H9 (cell line): ENCODE measurements at regions not wholly inside any gene's neighbourhood (a gene's known extent, or its start where the extent isn't known, plus 50 kb on each side); places are given as distances from the start of the nearest gene placed in this dataset.

Source experiments
- DNase-seq: peaks from one replicate; pipeline ENCODE4 v3.0.0-alpha.2; 2017
- H2AFZ ChIP-seq: one replicate; pipeline ENCODE4 v1.6.1; 2013; ENCODE audit warnings: mild to moderate bottlenecking, low read length, control low read depth, moderate library complexity
- H2AK5ac ChIP-seq: 2 replicates; pipeline ENCODE4 v1.6.1; 2013; ENCODE audit warnings: low read length, control low read depth, mixed read lengths; ENCODE audit not compliant: insufficient read length
- H2BK120ac ChIP-seq: one replicate; pipeline ENCODE4 v1.6.1; 2013; ENCODE audit warnings: low read depth, mild to moderate bottlenecking, low read length, control low read depth, inconsistent platforms; ENCODE audit not compliant: poor library complexity, severe bottlenecking
- H2BK12ac ChIP-seq: 2 replicates; pipeline ENCODE4 v1.6.1; 2013; ENCODE audit warnings: low read length, control low read depth, mixed read lengths, low read depth; ENCODE audit not compliant: insufficient read length
- H2BK15ac ChIP-seq: 2 replicates; pipeline ENCODE4 v1.6.1; 2013; ENCODE audit warnings: low read depth, low read length, control low read depth
- H2BK20ac ChIP-seq: one replicate; pipeline ENCODE4 v1.6.1; 2013; ENCODE audit warnings: low read depth, mild to moderate bottlenecking, low read length, control low read depth, inconsistent platforms; ENCODE audit not compliant: poor library complexity, severe bottlenecking
- H2BK5ac ChIP-seq: 2 replicates; pipeline ENCODE4 v1.6.1; 2013; ENCODE audit warnings: low read length, control low read depth, mixed read lengths; ENCODE audit not compliant: insufficient read length
- H3K14ac ChIP-seq: 2 replicates; pipeline ENCODE4 v1.6.1; 2013; ENCODE audit warnings: low read length, control low read depth; ENCODE audit not compliant: insufficient read depth
- H3K18ac ChIP-seq: 2 replicates; pipeline ENCODE4 v1.6.1; 2013; ENCODE audit warnings: low read depth, mild to moderate bottlenecking, mixed read lengths, low read length, control low read depth; ENCODE audit not compliant: insufficient read length
- H3K23ac ChIP-seq: 2 replicates; pipeline ENCODE4 v1.6.1; 2013; ENCODE audit warnings: low read length, control low read depth, mixed read lengths, low read depth; ENCODE audit not compliant: insufficient read length
- H3K23me2 ChIP-seq: 2 replicates; pipeline ENCODE4 v1.6.1; 2013; ENCODE audit warnings: low read depth, mild to moderate bottlenecking, mixed read lengths, low read length, control low read depth; ENCODE audit not compliant: insufficient read length, poor library complexity, severe bottlenecking
- H3K27ac ChIP-seq: 2 replicates; pipeline ENCODE4 v1.5.1; 2013; ENCODE audit warnings: low read length, control low read depth, mixed read lengths, low read depth; ENCODE audit not compliant: insufficient read length
- H3K27me3 ChIP-seq: 2 replicates; pipeline ENCODE4 v1.6.1; 2013; ENCODE audit warnings: low read length, control low read depth, inconsistent platforms; ENCODE audit not compliant: insufficient read depth
- H3K4ac ChIP-seq: 2 replicates; pipeline ENCODE4 v1.6.1; 2013; ENCODE audit warnings: low read depth, mild to moderate bottlenecking, control low read depth, inconsistent platforms, low read length, moderate library complexity
- H3K4me1 ChIP-seq: 2 replicates; pipeline ENCODE4 v1.6.1; 2013; ENCODE audit warnings: low read length, control low read depth, inconsistent platforms; ENCODE audit not compliant: insufficient read depth
- H3K4me2 ChIP-seq: 2 replicates; pipeline ENCODE4 v1.6.1; 2013; ENCODE audit warnings: low read length, control low read depth, mixed read lengths; ENCODE audit not compliant: insufficient read length, insufficient read depth
- H3K56ac ChIP-seq: 2 replicates; pipeline ENCODE4 v1.6.1; 2013; ENCODE audit warnings: low read depth, mild to moderate bottlenecking, mixed read lengths, low read length, control low read depth; ENCODE audit not compliant: insufficient read length
- H3K79me1 ChIP-seq: 2 replicates; pipeline ENCODE4 v1.6.1; 2013; ENCODE audit warnings: low read depth, mild to moderate bottlenecking, moderate library complexity, low read length, control low read depth, inconsistent platforms; ENCODE audit not compliant: insufficient read depth, poor library complexity, severe bottlenecking
- H3K79me2 ChIP-seq: 2 replicates; pipeline ENCODE4 v1.6.1; 2013; ENCODE audit warnings: low read length, control low read depth, inconsistent platforms; ENCODE audit not compliant: insufficient read depth
- H3K9ac ChIP-seq: 2 replicates; pipeline ENCODE4 v1.6.1; 2013; ENCODE audit warnings: low read length, control low read depth, mixed read lengths; ENCODE audit not compliant: insufficient read length; ENCODE audit errors: extremely low read depth
- H3K9me3 ChIP-seq: one replicate; pipeline ENCODE4 v1.6.1; 2013; ENCODE audit warnings: low read depth, low read length, inconsistent platforms; ENCODE audit not compliant: control insufficient read depth
- H3T11ph ChIP-seq: one replicate; pipeline ENCODE4 v1.6.1; 2013; ENCODE audit warnings: mild to moderate bottlenecking, low read length, control low read depth, inconsistent platforms
- H4K20me1 ChIP-seq: one replicate; pipeline ENCODE4 v1.6.1; 2013; ENCODE audit not compliant: control insufficient read depth, insufficient read length, insufficient read depth
- H4K5ac ChIP-seq: 2 replicates; pipeline ENCODE4 v1.6.1; 2013; ENCODE audit warnings: low read depth, mild to moderate bottlenecking, mixed read lengths, low read length, control low read depth; ENCODE audit not compliant: insufficient read length
- H4K8ac ChIP-seq: replicated peaks from 2 replicates; pipeline ENCODE4 v1.6.1; 2013; ENCODE audit warnings: low read length, control low read depth, mixed read lengths, low read depth; ENCODE audit not compliant: insufficient read length
- H4K91ac ChIP-seq: 2 replicates; pipeline ENCODE4 v1.6.1; 2013; ENCODE audit warnings: low read depth, mild to moderate bottlenecking, moderate library complexity, mixed read lengths, low read length, control low read depth; ENCODE audit not compliant: insufficient read length
- H3K27ac Mint-ChIP-seq, 3 experiments: 2 replicates in 2 of 3; 3 replicates in 1 of 3; pipeline ENCODE4 v1.8.0; 2020 to 2021; ENCODE audit warnings: mixed read lengths in 3 of 3, mild to moderate bottlenecking in 1 of 3, moderate library complexity in 1 of 3
- H3K27me3 Mint-ChIP-seq: 2 replicates; pipeline ENCODE4 v1.8.0; 2021; ENCODE audit warnings: low read depth, mild to moderate bottlenecking, moderate library complexity, mixed read lengths
- H3K36me3 Mint-ChIP-seq, 3 experiments: 2 replicates in 2 of 3; 3 replicates in 1 of 3; pipeline ENCODE4 v1.8.0; 2020 to 2021; ENCODE audit warnings: low read depth in 3 of 3, mixed read lengths in 3 of 3; ENCODE audit not compliant: insufficient read depth in 1 of 3
- H3K4me1 Mint-ChIP-seq, 2 experiments: 2 replicates each; pipeline ENCODE4 v1.8.0; 2020; ENCODE audit warnings: mixed read lengths in 2 of 2
- H3K4me3 Mint-ChIP-seq, 2 experiments: 2 replicates in 1 of 2; 3 replicates in 1 of 2; pipeline ENCODE4 v1.8.0; 2020 to 2021; ENCODE audit warnings: mild to moderate bottlenecking in 2 of 2, mixed read lengths in 2 of 2, moderate library complexity in 1 of 2
- H3K9me3 Mint-ChIP-seq, 2 experiments: 2 replicates in 1 of 2; 3 replicates in 1 of 2; pipeline ENCODE4 v1.8.0; 2020; ENCODE audit warnings: mild to moderate bottlenecking in 2 of 2, mixed read lengths in 2 of 2, moderate library complexity in 1 of 2
- CTCF ChIP-seq: fragments of 200-600 bp; sonication (generic); conservative IDR thresholded peaks from 3 replicates; pipeline ENCODE4 v1.8.0; 2021; ENCODE audit warnings: antibody characterized with exemption, mild to moderate bottlenecking
- WGBS: extraction: QIAGEN DNeasy Blood & Tissue Kit; methylation state at CpG from one replicate; pipeline ENCODE4 v1.1.7; 2013; ENCODE audit warnings: missing lambda C conversion rate, low lambda C conversion rate, mixed read lengths; ENCODE audit not compliant: insufficient read length; ENCODE audit errors: extremely low coverage; 5-methylcytosine and 5-hydroxymethylcytosine counted together

GRCh38 chr2:195164930-195165329, 492.1 kb upstream of the SLC39A10 start:
- no peak overlapping the region for H3K4ac ChIP-seq
- H2AK5ac ChIP-seq: no peak overlapping the region
- H3K23ac ChIP-seq: no peak overlapping the region
- no peak overlapping the region for H3T11ph ChIP-seq
- H3K4me3 Mint-ChIP-seq: no peak overlapping the region
- WGBS: no CpG with 5 or more reads among the region's 2 CpGs
- no peak overlapping the region for H3K18ac ChIP-seq
- no peak for DNase-seq
- no peaks in the 10 kb centered on the region for H3K9me3 ChIP-seq
- no peak overlapping the region for H4K8ac ChIP-seq
- H3K27me3 ChIP-seq: no peaks in the 10 kb centered on the region
- H3K9me3 Mint-ChIP-seq: no peaks in the 10 kb centered on the region
- H3K56ac ChIP-seq: no peak overlapping the region
- no peak overlapping the region; a peak in 1 of 7 replicates for H3K27ac Mint-ChIP-seq
- no peak overlapping the region for H4K5ac ChIP-seq
- TF ChIP-seq CTCF: no peak
- H3K79me1 ChIP-seq: no peaks in the 10 kb centered on the region
- H3K79me2 ChIP-seq: no peaks in the 10 kb centered on the region
- H2AFZ ChIP-seq: no peak overlapping the region
- no peaks in the 10 kb centered on the region for H3K23me2 ChIP-seq
- no peak overlapping the region for H2BK120ac ChIP-seq
- no peak overlapping the region for H3K4me2 ChIP-seq
- no peaks in the 10 kb centered on the region for H3K4me1 ChIP-seq
- H3K36me3 Mint-ChIP-seq: no peaks in the 10 kb centered on the region
- H2BK12ac ChIP-seq: no peak overlapping the region
- no peak overlapping the region for H3K9ac ChIP-seq
- H3K27ac ChIP-seq: no peak overlapping the region
- no peak overlapping the region for H2BK5ac ChIP-seq
- no peaks in the 10 kb centered on the region for H4K20me1 ChIP-seq
- H3K27me3 Mint-ChIP-seq: no peaks in the 10 kb centered on the region
- H2BK20ac ChIP-seq: no peak overlapping the region
- no peak overlapping the region for H4K91ac ChIP-seq
- no peak overlapping the region for H3K14ac ChIP-seq
- no peak overlapping the region for H2BK15ac ChIP-seq
- no peaks in the 10 kb centered on the region for H3K4me1 Mint-ChIP-seq
